A673 (cell line): ENCODE measurements at regions not wholly inside any gene's neighbourhood (a gene's known extent, or its start where the extent isn't known, plus 50 kb on each side); places are given as distances from the start of the nearest gene placed in this dataset.
"Not testable (repeated sequence)": the region's sequence is repeated elsewhere in the genome, so short reads cannot be mapped to it uniquely, and the experiment has no call there.

ENCODE experiments used
- EZH2 ChIP-seq: fragments of 200-600 bp; sonication (generic); IDR thresholded peaks from 2 replicates; pipeline ENCODE4 v1.6.1; 2017; ENCODE audit warnings: borderline replicate concordance, low read depth, mild to moderate bottlenecking, mixed read lengths, antibody characterized with exemption, low read length; ENCODE audit not compliant: poor library complexity, severe bottlenecking
- TF ChIP-seq, protein P1 (sequence below): fragments of 300-800, 200-600 bp; sonication (generic); conservative IDR thresholded peaks from 2 replicates; pipeline ENCODE4 v1.5.1; 2017; ENCODE audit warnings: low read depth, mild to moderate bottlenecking, antibody characterized with exemption, low read length, moderate library complexity, mixed read lengths

DNA sequence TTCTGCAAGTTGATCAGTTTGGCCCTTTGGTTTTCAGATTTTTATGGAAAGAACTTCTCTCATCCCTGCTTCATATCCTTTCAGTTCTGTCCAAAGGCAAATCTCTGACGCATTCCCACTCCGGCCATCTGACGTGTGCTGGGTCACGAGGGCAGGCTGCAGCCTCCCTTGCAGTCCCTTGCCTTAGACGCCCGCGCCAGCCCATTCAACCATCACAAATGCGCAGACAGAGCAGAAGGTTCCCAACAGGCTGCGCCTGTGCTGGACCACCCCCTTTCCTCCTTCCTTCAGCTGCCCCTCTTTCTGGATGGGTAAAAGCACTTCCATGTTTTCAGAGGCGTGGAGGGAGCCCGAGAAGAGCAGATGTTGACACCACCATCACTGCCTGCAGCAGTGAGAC lies 144.2 kb downstream of the BCL2L11 start:
- TF ChIP-seq, protein P1, sequence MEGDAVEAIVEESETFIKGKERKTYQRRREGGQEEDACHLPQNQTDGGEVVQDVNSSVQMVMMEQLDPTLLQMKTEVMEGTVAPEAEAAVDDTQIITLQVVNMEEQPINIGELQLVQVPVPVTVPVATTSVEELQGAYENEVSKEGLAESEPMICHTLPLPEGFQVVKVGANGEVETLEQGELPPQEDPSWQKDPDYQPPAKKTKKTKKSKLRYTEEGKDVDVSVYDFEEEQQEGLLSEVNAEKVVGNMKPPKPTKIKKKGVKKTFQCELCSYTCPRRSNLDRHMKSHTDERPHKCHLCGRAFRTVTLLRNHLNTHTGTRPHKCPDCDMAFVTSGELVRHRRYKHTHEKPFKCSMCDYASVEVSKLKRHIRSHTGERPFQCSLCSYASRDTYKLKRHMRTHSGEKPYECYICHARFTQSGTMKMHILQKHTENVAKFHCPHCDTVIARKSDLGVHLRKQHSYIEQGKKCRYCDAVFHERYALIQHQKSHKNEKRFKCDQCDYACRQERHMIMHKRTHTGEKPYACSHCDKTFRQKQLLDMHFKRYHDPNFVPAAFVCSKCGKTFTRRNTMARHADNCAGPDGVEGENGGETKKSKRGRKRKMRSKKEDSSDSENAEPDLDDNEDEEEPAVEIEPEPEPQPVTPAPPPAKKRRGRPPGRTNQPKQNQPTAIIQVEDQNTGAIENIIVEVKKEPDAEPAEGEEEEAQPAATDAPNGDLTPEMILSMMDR, result not testable (repeated sequence)
- TF ChIP-seq EZH2, result not testable (repeated sequence)
